ENCODE measurements at regions not wholly inside any gene's neighbourhood (a gene's known extent, or its start where the extent isn't known, plus 50 kb on each side); places are given as distances from the start of the nearest gene placed in this dataset.
"Not testable (repeated sequence)": the region's sequence is repeated elsewhere in the genome, so short reads cannot be mapped to it uniquely, and the experiment has no call there.

DNA sequence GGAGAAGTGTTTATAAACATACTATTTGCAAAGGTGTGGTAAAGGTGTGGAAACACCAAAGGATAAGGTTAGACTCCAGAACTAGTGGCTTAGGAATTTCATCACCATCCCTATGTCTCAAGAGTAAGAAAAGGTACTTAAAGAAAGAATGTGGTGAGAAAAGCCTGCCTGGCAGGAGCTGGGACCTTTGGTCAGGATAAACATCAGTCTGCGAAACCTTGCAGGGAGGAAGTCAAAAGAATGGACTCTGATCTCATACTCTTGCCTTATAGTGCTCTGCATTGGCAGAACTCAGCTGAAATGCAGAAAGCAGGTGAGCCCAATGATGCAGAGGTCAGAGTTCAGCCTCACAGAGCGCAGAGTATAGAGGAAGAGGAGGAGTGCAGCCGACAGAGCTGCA is 97.2 kb upstream of the NR3C2 start:
- no peak overlapping the region for H3K27ac ChIP-seq (ENCODE audit: low read depth, low read length)
- no peaks in the 10 kb centered on the region for H3K9me3 ChIP-seq (ENCODE audit: low read depth, low read length)
- no peaks in the 10 kb centered on the region for H3K79me2 ChIP-seq (ENCODE audit: insufficient read depth, low read length)
- no peaks in the 10 kb centered on the region for H3K36me3 ChIP-seq (ENCODE audit: insufficient read depth, low read length)
- no peak overlapping the region for H3K4me2 ChIP-seq (ENCODE audit: insufficient read depth, low read length)
- no peak overlapping the region for H2AFZ ChIP-seq (ENCODE audit: low read length)
- H3K4me1 ChIP-seq (ENCODE audit: insufficient read depth, low read length), result no peaks in the 10 kb centered on the region
- DNase-seq (ENCODE audit: insufficient read length, low spot score, missing footprints), result no peak
- no peaks in the 10 kb centered on the region for H4K20me1 ChIP-seq (ENCODE audit: insufficient read depth, low read length)
- TF ChIP-seq, protein P1, sequence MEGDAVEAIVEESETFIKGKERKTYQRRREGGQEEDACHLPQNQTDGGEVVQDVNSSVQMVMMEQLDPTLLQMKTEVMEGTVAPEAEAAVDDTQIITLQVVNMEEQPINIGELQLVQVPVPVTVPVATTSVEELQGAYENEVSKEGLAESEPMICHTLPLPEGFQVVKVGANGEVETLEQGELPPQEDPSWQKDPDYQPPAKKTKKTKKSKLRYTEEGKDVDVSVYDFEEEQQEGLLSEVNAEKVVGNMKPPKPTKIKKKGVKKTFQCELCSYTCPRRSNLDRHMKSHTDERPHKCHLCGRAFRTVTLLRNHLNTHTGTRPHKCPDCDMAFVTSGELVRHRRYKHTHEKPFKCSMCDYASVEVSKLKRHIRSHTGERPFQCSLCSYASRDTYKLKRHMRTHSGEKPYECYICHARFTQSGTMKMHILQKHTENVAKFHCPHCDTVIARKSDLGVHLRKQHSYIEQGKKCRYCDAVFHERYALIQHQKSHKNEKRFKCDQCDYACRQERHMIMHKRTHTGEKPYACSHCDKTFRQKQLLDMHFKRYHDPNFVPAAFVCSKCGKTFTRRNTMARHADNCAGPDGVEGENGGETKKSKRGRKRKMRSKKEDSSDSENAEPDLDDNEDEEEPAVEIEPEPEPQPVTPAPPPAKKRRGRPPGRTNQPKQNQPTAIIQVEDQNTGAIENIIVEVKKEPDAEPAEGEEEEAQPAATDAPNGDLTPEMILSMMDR (IDR thresholded peaks at IDR 0.05; ENCODE audit: extremely low read depth, low read depth, low read length), result no peak
- no peak overlapping the region for H3K4me3 ChIP-seq (ENCODE audit: insufficient read depth, low read length)
- no peaks in the 10 kb centered on the region for H3K27me3 ChIP-seq (ENCODE audit: insufficient read depth, low read length)

DNA sequence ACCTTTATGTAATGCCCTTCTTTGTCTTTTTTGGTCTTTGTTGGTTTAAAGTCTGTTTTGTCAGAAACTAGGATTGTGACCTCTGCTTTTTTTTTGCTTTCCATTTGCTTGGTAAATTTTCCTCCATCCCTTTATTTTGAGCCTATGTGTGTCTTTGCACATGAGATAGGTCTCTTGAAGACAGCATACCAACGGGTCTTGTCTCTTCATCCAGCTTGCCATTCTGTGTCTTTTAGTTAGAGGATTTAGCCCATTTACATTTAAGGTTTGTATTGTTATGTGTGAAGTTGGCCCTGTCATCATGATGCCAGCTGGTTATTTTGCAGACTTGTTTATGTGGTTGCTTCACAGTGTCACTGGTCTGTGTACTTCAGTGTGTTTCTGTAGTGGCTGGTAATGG is 91.6 kb upstream of the NR3C2 start:
- not testable (repeated sequence) for H3K27me3 ChIP-seq (ENCODE audit: insufficient read depth, low read length); H3K4me2 ChIP-seq (ENCODE audit: insufficient read depth, low read length); H3K36me3 ChIP-seq (ENCODE audit: insufficient read depth, low read length); H3K4me3 ChIP-seq (ENCODE audit: insufficient read depth, low read length); H3K27ac ChIP-seq (ENCODE audit: low read depth, low read length); H4K20me1 ChIP-seq (ENCODE audit: insufficient read depth, low read length); H3K4me1 ChIP-seq (ENCODE audit: insufficient read depth, low read length); DNase-seq (ENCODE audit: insufficient read length, low spot score, missing footprints); H2AFZ ChIP-seq (ENCODE audit: low read length); H3K9me3 ChIP-seq (ENCODE audit: low read depth, low read length); H3K79me2 ChIP-seq (ENCODE audit: insufficient read depth, low read length)

GRCh38 chr4:148530114-148530513 is 87.9 kb upstream of the NR3C2 start:
- H3K4me1 ChIP-seq (ENCODE audit: insufficient read depth, low read length), result no peaks in the 10 kb centered on the region
- no peak overlapping the region for H3K4me2 ChIP-seq (ENCODE audit: insufficient read depth, low read length)
- no peaks in the 10 kb centered on the region for H3K9me3 ChIP-seq (ENCODE audit: low read depth, low read length)
- TF ChIP-seq, protein P1 (IDR thresholded peaks at IDR 0.05; ENCODE audit: extremely low read depth, low read depth, low read length), result no peak
- H3K36me3 ChIP-seq (ENCODE audit: insufficient read depth, low read length), result no peaks in the 10 kb centered on the region
- no peak overlapping the region for H3K27ac ChIP-seq (ENCODE audit: low read depth, low read length)
- no peaks in the 10 kb centered on the region for H3K79me2 ChIP-seq (ENCODE audit: insufficient read depth, low read length)
- no peaks in the 10 kb centered on the region for H4K20me1 ChIP-seq (ENCODE audit: insufficient read depth, low read length)
- H3K4me3 ChIP-seq (ENCODE audit: insufficient read depth, low read length), result no peak overlapping the region
- no peak overlapping the region for H2AFZ ChIP-seq (ENCODE audit: low read length)
- H3K27me3 ChIP-seq (ENCODE audit: insufficient read depth, low read length), result no peaks in the 10 kb centered on the region
- no peak for DNase-seq (ENCODE audit: insufficient read length, low spot score, missing footprints)

- DNase-seq (ENCODE audit: insufficient read length, low spot score, missing footprints), result peak; percentile 3
- Histone ChIP-seq H2AFZ (ENCODE audit: low read length) (no peak overlapping the region), H3K27me3 (ENCODE audit: insufficient read depth, low read length) (no peaks in the 10 kb centered on the region), H3K27ac (ENCODE audit: low read depth, low read length) (no peak overlapping the region), H3K9me3 (ENCODE audit: low read depth, low read length) (no peaks in the 10 kb centered on the region), H3K79me2 (ENCODE audit: insufficient read depth, low read length) (no peaks in the 10 kb centered on the region), H3K4me2 (ENCODE audit: insufficient read depth, low read length) (no peak overlapping the region), H3K36me3 (ENCODE audit: insufficient read depth, low read length) (no peaks in the 10 kb centered on the region), H4K20me1 (ENCODE audit: insufficient read depth, low read length) (no peaks in the 10 kb centered on the region), H3K4me3 (ENCODE audit: insufficient read depth, low read length) (no peak overlapping the region), H3K4me1 (ENCODE audit: insufficient read depth, low read length) (no peaks in the 10 kb centered on the region)
- TF ChIP-seq, protein P1 (IDR thresholded peaks at IDR 0.05; ENCODE audit: extremely low read depth, low read depth, low read length), result no peak
Observed at GRCh38 chr4:148527571-148527970, 85.4 kb upstream of the NR3C2 start.

GRCh38 chr4:148522995-148523394 is 80.8 kb upstream of the NR3C2 start:
- Histone ChIP-seq H3K4me2 (ENCODE audit: insufficient read depth, low read length) (no peak overlapping the region), H3K27ac (ENCODE audit: low read depth, low read length) (no peak overlapping the region), H4K20me1 (ENCODE audit: insufficient read depth, low read length) (no peaks in the 10 kb centered on the region), H2AFZ (ENCODE audit: low read length) (no peak overlapping the region), H3K4me1 (ENCODE audit: insufficient read depth, low read length) (no peaks in the 10 kb centered on the region), H3K4me3 (ENCODE audit: insufficient read depth, low read length) (no peak overlapping the region), H3K36me3 (ENCODE audit: insufficient read depth, low read length) (no peaks in the 10 kb centered on the region), H3K9me3 (ENCODE audit: low read depth, low read length) (no peaks in the 10 kb centered on the region), H3K27me3 (ENCODE audit: insufficient read depth, low read length) (no peaks in the 10 kb centered on the region), H3K79me2 (ENCODE audit: insufficient read depth, low read length) (no peaks in the 10 kb centered on the region)
- DNase-seq (ENCODE audit: insufficient read length, low spot score, missing footprints), result no peak
- TF ChIP-seq, protein P1 (IDR thresholded peaks at IDR 0.05; ENCODE audit: extremely low read depth, low read depth, low read length), result no peak
